GM18868 (cell line): ENCODE measurements at regions not wholly inside any gene's neighbourhood (a gene's known extent, or its start where the extent isn't known, plus 50 kb on each side); places are given as distances from the start of the nearest gene placed in this dataset.

ENCODE experiments used
- ATAC-seq: cut with Tn5 transposase; IDR thresholded peaks from one replicate; pipeline ENCODE4 v1.9.1; 2021; ENCODE audit warnings: mild to moderate bottlenecking, moderate library complexity; ENCODE audit not compliant: unreplicated experiment

- no peak for ATAC-seq
These were observed 512.8 kb downstream of the LMO7 start for GRCh38 chr13:76148926-76149325.

GRCh38 chr13:76148374-76148773 lies 512.2 kb downstream of the LMO7 start:
- no peak for ATAC-seq

GRCh38 chr13:76132532-76132931 lies 496.4 kb downstream of the LMO7 start:
- ATAC-seq = no peak

- no peak for ATAC-seq
These were observed 495.4 kb downstream of the LMO7 start for GRCh38 chr13:76131551-76131950.

GRCh38 chr13:76129305-76130000 lies 493.3 kb downstream of the LMO7 start:
- ATAC-seq = no peak

GRCh38 chr13:76127922-76128321 lies 491.8 kb downstream of the LMO7 start:
- ATAC-seq = no peak

- no peak for ATAC-seq
These were observed 487.4 kb downstream of the LMO7 start for GRCh38 chr13:76123548-76123947.

GRCh38 chr13:76116751-76117360 lies 480.7 kb downstream of the LMO7 start:
- ATAC-seq = no peak

- no peak for ATAC-seq
These were observed 470.6 kb downstream of the LMO7 start for GRCh38 chr13:76106763-76107162.

- no peak for ATAC-seq
These were observed 458.5 kb downstream of the LMO7 start for GRCh38 chr13:76094645-76095044.

- ATAC-seq = no peak
These were observed 454.9 kb downstream of the LMO7 start for GRCh38 chr13:76091076-76091475.

GRCh38 chr13:76086729-76087128 lies 450.6 kb downstream of the LMO7 start:
- no peak for ATAC-seq

- no peak for ATAC-seq
These were observed 431.7 kb downstream of the LMO7 start for GRCh38 chr13:76067850-76068249.

- ATAC-seq = no peak
These were observed 417.1 kb downstream of the LMO7 start for GRCh38 chr13:76053181-76053580.

- no peak for ATAC-seq
These were observed 413.2 kb downstream of the LMO7 start for GRCh38 chr13:76049376-76049746.

GRCh38 chr13:76048675-76049375 lies 412.7 kb downstream of the LMO7 start:
- no peak for ATAC-seq

GRCh38 chr13:76048131-76048530 lies 412.0 kb downstream of the LMO7 start:
- no peak for ATAC-seq

- no peak for ATAC-seq
These were observed 407.7 kb downstream of the LMO7 start for GRCh38 chr13:76043874-76044273.

- ATAC-seq = no peak
These were observed 403.0 kb downstream of the LMO7 start for GRCh38 chr13:76038920-76039716.

- no peak for ATAC-seq
These were observed 400.0 kb downstream of the LMO7 start for GRCh38 chr13:76036176-76036575.

GRCh38 chr13:76035711-76036110 lies 399.6 kb downstream of the LMO7 start:
- no peak for ATAC-seq
